Esophagus muscularis mucosa (tissue), 4 donors: ENCODE measurements at regions not wholly inside any gene's neighbourhood (a gene's known extent, or its start where the extent isn't known, plus 50 kb on each side); places are given as distances from the start of the nearest gene placed in this dataset.

ENCODE experiments used
- CTCF ChIP-seq, 3 experiments: fragments of 200-600 bp in 2 of 3; fragments of 450-650 bp in 1 of 3; sonication (generic) in 2 of 3; IDR thresholded peaks; one replicate each; pipeline ENCODE4 v1.5.1; 2017 to 2019; ENCODE audit warnings: antibody characterized with exemption in 3 of 3, mild to moderate bottlenecking in 2 of 3, moderate library complexity in 1 of 3
- EP300 ChIP-seq: sonication (generic); formaldehyde crosslinking; IDR thresholded peaks from one replicate; pipeline ENCODE4 v1.6.1; 2017; ENCODE audit warnings: antibody characterized with exemption
- POLR2A ChIP-seq: fragments of 450-650 bp; IDR thresholded peaks from one replicate; pipeline ENCODE4 v1.6.1; 2017; ENCODE audit warnings: antibody characterized with exemption, moderate library complexity, mild to moderate bottlenecking, low read depth
- POLR2AphosphoS5 ChIP-seq, 2 donors: sonication (generic); formaldehyde crosslinking; IDR thresholded peaks; one replicate each; pipeline ENCODE4 v1.6.1; 2017; ENCODE audit warnings: antibody characterized with exemption in 2 of 2

- TF ChIP-seq EP300 (no peak), CTCF (IDR thresholded peaks at IDR 0.05) (no peak), POLR2A (no peak), POLR2AphosphoS5 (IDR thresholded peaks at IDR 0.05) (no peak)
These were observed 176.1 kb downstream of the GOLIM4 start for GRCh38 chr3:167919590-167919989.
